Activated T-cell treated with anti-CD3 and anti-CD28 coated beads, Interleukin-2, amount 50 U/mL, for 72 hours (primary cell): ENCODE measurements at regions not wholly inside any gene's neighbourhood (a gene's known extent, or its start where the extent isn't known, plus 50 kb on each side); places are given as distances from the start of the nearest gene placed in this dataset.

ENCODE experiments used
- ATAC-seq, 2 donors: fragments of 150-1000 bp; cut with Tn5 transposase; replicated peaks in 1 of 2; 2 replicates each; pipeline ENCODE4 v1.10.0; 2021; ENCODE audit warnings: moderate library complexity in 2 of 2, mild to moderate bottlenecking in 1 of 2
- DNase-seq, 2 donors: peaks; one replicate each; pipeline ENCODE4 v3.0.0; 2021 to 2022; ENCODE audit warnings: mixed read lengths in 1 of 2
- H3K27ac Mint-ChIP-seq: one replicate; pipeline ENCODE4 v1.8.0; 2022; ENCODE audit warnings: mild to moderate bottlenecking, moderate library complexity, mixed read lengths
- H3K27me3 Mint-ChIP-seq: one replicate; pipeline ENCODE4 v1.8.0; 2022; ENCODE audit warnings: low read depth, mixed read lengths
- H3K36me3 Mint-ChIP-seq, 2 donors: one replicate each; pipeline ENCODE4 v1.8.0; 2022; ENCODE audit warnings: mixed read lengths in 2 of 2, mild to moderate bottlenecking in 1 of 2; ENCODE audit not compliant: insufficient read depth in 2 of 2
- H3K4me1 Mint-ChIP-seq: one replicate; pipeline ENCODE4 v1.8.0; 2022; ENCODE audit warnings: low read depth, mixed read lengths
- H3K4me3 Mint-ChIP-seq, 2 donors: one replicate each; pipeline ENCODE4 v1.8.0; 2022; ENCODE audit warnings: mild to moderate bottlenecking in 2 of 2, mixed read lengths in 2 of 2, moderate library complexity in 2 of 2
- H3K9me3 Mint-ChIP-seq, 2 donors: one replicate each; pipeline ENCODE4 v1.8.0; 2022; ENCODE audit warnings: mixed read lengths in 2 of 2

GRCh38 chr21:28822486-28823335 lies 170.0 kb downstream of the LTN1 start:
- Mint-ChIP-seq H3K4me3 (no peak overlapping the region), H3K27me3 (no peaks in the 10 kb centered on the region), H3K36me3 (no peaks in the 10 kb centered on the region), H3K9me3 (no peaks in the 10 kb centered on the region), H3K27ac (no peak overlapping the region), H3K4me1 (no peaks in the 10 kb centered on the region)
- no peak for DNase-seq
- no peak for ATAC-seq

- no peaks in the 10 kb centered on the region for H3K4me1 Mint-ChIP-seq
These were observed 170.6 kb downstream of the LTN1 start for GRCh38 chr21:28822123-28822399.

GRCh38 chr21:28821276-28822122 lies 171.2 kb downstream of the LTN1 start:
- H3K9me3 Mint-ChIP-seq, result no peaks in the 10 kb centered on the region
- no peaks in the 10 kb centered on the region for H3K36me3 Mint-ChIP-seq
- DNase-seq (no peak), ATAC-seq (no peak)
- H3K27ac Mint-ChIP-seq, result no peak overlapping the region
- H3K4me3 Mint-ChIP-seq, result no peak overlapping the region
- no peaks in the 10 kb centered on the region for H3K4me1 Mint-ChIP-seq
- H3K27me3 Mint-ChIP-seq, result no peaks in the 10 kb centered on the region

More at GRCh38 chr21:28822123-28822399, 170.6 kb downstream of the LTN1 start:
- Mint-ChIP-seq H3K36me3 (no peaks in the 10 kb centered on the region), H3K4me3 (no peak overlapping the region), H3K9me3 (no peaks in the 10 kb centered on the region), H3K27ac (no peak overlapping the region), H3K27me3 (no peaks in the 10 kb centered on the region)
- no peak for ATAC-seq
- no peak for DNase-seq

GRCh38 chr21:28818663-28819278 lies 173.9 kb downstream of the LTN1 start:
- Mint-ChIP-seq H3K27me3 (no peaks in the 10 kb centered on the region), H3K27ac (no peak overlapping the region), H3K9me3 (peaks cover 2 to 3% of the 10 kb centered on the region in 2 donors), H3K4me3 (no peak overlapping the region), H3K4me1 (no peaks in the 10 kb centered on the region), H3K36me3 (peaks cover 0 to 2% of the 10 kb centered on the region in 2 donors)
- DNase-seq (no peak), ATAC-seq (no peak)

GRCh38 chr21:28817871-28818270 lies 174.8 kb downstream of the LTN1 start:
- DNase-seq, result no peak
- H3K27me3 Mint-ChIP-seq, result no peaks in the 10 kb centered on the region
- no peak overlapping the region for H3K4me3 Mint-ChIP-seq
- H3K27ac Mint-ChIP-seq, result no peak overlapping the region
- peaks cover 0 to 2% of the 10 kb centered on the region in 2 donors for H3K36me3 Mint-ChIP-seq
- H3K4me1 Mint-ChIP-seq, result no peaks in the 10 kb centered on the region
- H3K9me3 Mint-ChIP-seq, result peaks cover 3% of the 10 kb centered on the region in 2 donors
- no peak for ATAC-seq

- H3K27ac Mint-ChIP-seq, result no peak overlapping the region
- no peaks in the 10 kb centered on the region for H3K4me1 Mint-ChIP-seq
- no peak for DNase-seq
- peaks cover 0 to 2% of the 10 kb centered on the region in 2 donors for H3K36me3 Mint-ChIP-seq
- H3K27me3 Mint-ChIP-seq, result no peaks in the 10 kb centered on the region
- no peak for ATAC-seq
- no peak overlapping the region for H3K4me3 Mint-ChIP-seq
- H3K9me3 Mint-ChIP-seq, result peaks cover 5 to 8% of the 10 kb centered on the region in 2 donors
These were observed 180.8 kb downstream of the LTN1 start for GRCh38 chr21:28811860-28812259.

GRCh38 chr21:28810826-28811524 lies 181.7 kb downstream of the LTN1 start:
- Mint-ChIP-seq H3K4me1 (no peaks in the 10 kb centered on the region), H3K9me3 (peaks cover 5 to 8% of the 10 kb centered on the region in 2 donors), H3K36me3 (peaks cover 0 to 2% of the 10 kb centered on the region in 2 donors), H3K27me3 (no peaks in the 10 kb centered on the region), H3K27ac (peak overlapping the region; percentile 17), H3K4me3 (no peak overlapping the region)
- ATAC-seq (no peak), DNase-seq (no peak)

- H3K27ac Mint-ChIP-seq, result no peak overlapping the region
- ATAC-seq (no peak), DNase-seq (no peak)
- H3K4me3 Mint-ChIP-seq, result no peak overlapping the region
- no peaks in the 10 kb centered on the region for H3K27me3 Mint-ChIP-seq
- no peaks in the 10 kb centered on the region for H3K4me1 Mint-ChIP-seq
- no peaks in the 10 kb centered on the region for H3K36me3 Mint-ChIP-seq
- peaks cover 2 to 4% of the 10 kb centered on the region in 2 donors for H3K9me3 Mint-ChIP-seq
These were observed 186.8 kb downstream of the LTN1 start for GRCh38 chr21:28805885-28806284.

GRCh38 chr21:28804089-28804670 lies 188.5 kb downstream of the LTN1 start:
- H3K36me3 Mint-ChIP-seq, result no peaks in the 10 kb centered on the region
- DNase-seq (no peak), ATAC-seq (no peak)
- peaks cover 2 to 4% of the 10 kb centered on the region in 2 donors for H3K9me3 Mint-ChIP-seq
- H3K4me1 Mint-ChIP-seq, result no peaks in the 10 kb centered on the region
- no peaks in the 10 kb centered on the region for H3K27me3 Mint-ChIP-seq
- H3K4me3 Mint-ChIP-seq, result no peak overlapping the region
- no peak overlapping the region for H3K27ac Mint-ChIP-seq

GRCh38 chr21:28801906-28802305 lies 190.8 kb downstream of the LTN1 start:
- no peak overlapping the region for H3K4me3 Mint-ChIP-seq
- H3K27ac Mint-ChIP-seq, result peak overlapping the region; percentile 85
- ATAC-seq (peak; percentile 36 to 71), DNase-seq (no peak)
- no peaks in the 10 kb centered on the region for H3K27me3 Mint-ChIP-seq
- no peaks in the 10 kb centered on the region for H3K9me3 Mint-ChIP-seq
- H3K4me1 Mint-ChIP-seq, result no peaks in the 10 kb centered on the region
- H3K36me3 Mint-ChIP-seq, result peaks cover 0 to 2% of the 10 kb centered on the region in 2 donors

- no peak for DNase-seq
- H3K36me3 Mint-ChIP-seq, result peaks cover 0 to 2% of the 10 kb centered on the region in 2 donors
- ATAC-seq, result no peak
- no peaks in the 10 kb centered on the region for H3K9me3 Mint-ChIP-seq
- H3K4me3 Mint-ChIP-seq, result no peak overlapping the region
- no peaks in the 10 kb centered on the region for H3K4me1 Mint-ChIP-seq
- no peaks in the 10 kb centered on the region for H3K27me3 Mint-ChIP-seq
- peak overlapping the region; percentile 4 for H3K27ac Mint-ChIP-seq
These were observed 192.8 kb downstream of the LTN1 start for GRCh38 chr21:28799926-28800325.

- peaks cover 0 to 2% of the 10 kb centered on the region in 2 donors for H3K36me3 Mint-ChIP-seq
- H3K27me3 Mint-ChIP-seq, result no peaks in the 10 kb centered on the region
- H3K9me3 Mint-ChIP-seq, result no peaks in the 10 kb centered on the region
- no peak for DNase-seq
- no peak overlapping the region for H3K27ac Mint-ChIP-seq
- no peaks in the 10 kb centered on the region for H3K4me1 Mint-ChIP-seq
- ATAC-seq, result no peak
- no peak overlapping the region for H3K4me3 Mint-ChIP-seq
These were observed 193.9 kb downstream of the LTN1 start for GRCh38 chr21:28798798-28799197.
